PC-3 (cell line): ENCODE measurements at regions not wholly inside any gene's neighbourhood (a gene's known extent, or its start where the extent isn't known, plus 50 kb on each side); places are given as distances from the start of the nearest gene placed in this dataset.

Experiments
- EZH2 ChIP-seq: fragments of 300-600 bp; sonication (generic); IDR thresholded peaks from one replicate; pipeline ENCODE4 v1.6.1; 2017; ENCODE audit warnings: antibody characterized with exemption, mild to moderate bottlenecking, low read length; ENCODE audit not compliant: unreplicated experiment
- EZH2phosphoT487 ChIP-seq: fragments of 300-600 bp; sonication (generic); IDR thresholded peaks from 2 replicates; pipeline ENCODE4 v1.6.1; 2018; ENCODE audit warnings: mild to moderate bottlenecking, antibody characterized with exemption, low read length, borderline replicate concordance
- TF ChIP-seq, protein P1 (sequence below): fragments of 300-600 bp; sonication (generic); conservative IDR thresholded peaks from 2 replicates; pipeline ENCODE4 v1.5.1; 2017; ENCODE audit warnings: antibody characterized with exemption, low read depth, mild to moderate bottlenecking, low read length

DNA sequence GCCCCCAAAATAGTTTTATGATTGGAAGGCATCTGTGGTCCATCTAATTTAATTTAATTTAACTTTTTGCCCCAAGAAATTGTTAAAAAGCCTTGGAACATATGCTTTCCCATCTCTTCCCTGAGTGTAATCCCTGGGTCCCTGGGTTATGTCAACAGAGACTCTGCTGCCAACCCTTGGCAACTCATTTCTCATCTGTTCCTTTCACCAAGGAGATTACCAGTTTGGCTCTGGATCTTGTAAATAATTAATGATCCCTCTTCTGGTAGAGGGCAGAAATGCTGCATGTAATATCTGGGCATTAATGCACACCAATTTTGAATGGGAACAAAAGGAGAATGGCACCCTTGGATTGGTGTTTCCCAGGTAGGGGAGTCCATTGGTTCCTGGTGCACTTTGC, 514.2 kb downstream of the CCSER2 start:
- TF ChIP-seq, protein P1, sequence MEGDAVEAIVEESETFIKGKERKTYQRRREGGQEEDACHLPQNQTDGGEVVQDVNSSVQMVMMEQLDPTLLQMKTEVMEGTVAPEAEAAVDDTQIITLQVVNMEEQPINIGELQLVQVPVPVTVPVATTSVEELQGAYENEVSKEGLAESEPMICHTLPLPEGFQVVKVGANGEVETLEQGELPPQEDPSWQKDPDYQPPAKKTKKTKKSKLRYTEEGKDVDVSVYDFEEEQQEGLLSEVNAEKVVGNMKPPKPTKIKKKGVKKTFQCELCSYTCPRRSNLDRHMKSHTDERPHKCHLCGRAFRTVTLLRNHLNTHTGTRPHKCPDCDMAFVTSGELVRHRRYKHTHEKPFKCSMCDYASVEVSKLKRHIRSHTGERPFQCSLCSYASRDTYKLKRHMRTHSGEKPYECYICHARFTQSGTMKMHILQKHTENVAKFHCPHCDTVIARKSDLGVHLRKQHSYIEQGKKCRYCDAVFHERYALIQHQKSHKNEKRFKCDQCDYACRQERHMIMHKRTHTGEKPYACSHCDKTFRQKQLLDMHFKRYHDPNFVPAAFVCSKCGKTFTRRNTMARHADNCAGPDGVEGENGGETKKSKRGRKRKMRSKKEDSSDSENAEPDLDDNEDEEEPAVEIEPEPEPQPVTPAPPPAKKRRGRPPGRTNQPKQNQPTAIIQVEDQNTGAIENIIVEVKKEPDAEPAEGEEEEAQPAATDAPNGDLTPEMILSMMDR = no peak
- no peak for TF ChIP-seq EZH2phosphoT487
- no peak for TF ChIP-seq EZH2
